ENCODE measurements at regions not wholly inside any gene's neighbourhood (a gene's known extent, or its start where the extent isn't known, plus 50 kb on each side); places are given as distances from the start of the nearest gene placed in this dataset.
A peak's percentile ranks its signal among the peaks of the same experiment; 100 is the strongest.

GRCh38 chr2:30339071-30339470 lies 107.7 kb downstream of the LBH start:
- Histone ChIP-seq H3K27ac (no peak overlapping the region), H3K9me3 (peaks cover 0 to 9% (median 0%) of the 10 kb centered on the region in 3 donors), H3K4me3 (no peak overlapping the region), H3K27me3 (no peaks in the 10 kb centered on the region), H3K4me1 (peaks cover 0 to 17% (median 16%) of the 10 kb centered on the region in 3 donors), H3K36me3 (no peaks in the 10 kb centered on the region)
- intact Hi-C loops (cut with DNase I): no loop called here
- WGBS, 2 donors: 80 to 82% methylated on average over 4 of the region's 4 CpGs
- TF ChIP-seq POLR2A (IDR thresholded peaks at IDR 0.05) (no peak), CTCF (IDR thresholded peaks at IDR 0.05) (no peak)
- DNase-seq: no peak

- Histone ChIP-seq H3K36me3 (no peaks in the 10 kb centered on the region), H3K4me3 (no peak overlapping the region), H3K4me1 (peaks cover 0 to 8% (median 0%) of the 10 kb centered on the region in 3 donors), H3K27me3 (no peaks in the 10 kb centered on the region), H3K27ac (no peak overlapping the region), H3K9me3 (peaks cover 0 to 9% (median 0%) of the 10 kb centered on the region in 3 donors)
- intact Hi-C loops (cut with DNase I): no loop called here
- DNase-seq: no peak
- TF ChIP-seq CTCF (IDR thresholded peaks at IDR 0.05) (no peak), POLR2A (IDR thresholded peaks at IDR 0.05) (no peak)
- 84 to 88% methylated on average over 7 to 8 of the region's 8 CpGs for WGBS, 2 donors
Measured at GRCh38 chr2:30341500-30342267, 105.4 kb upstream of the LCLAT1 start.

- Histone ChIP-seq H3K27ac (peak overlapping the region; percentile 27 to 70 (median 50)), H3K36me3 (no peaks in the 10 kb centered on the region), H3K9me3 (peaks cover 0 to 9% (median 0%) of the 10 kb centered on the region in 3 donors), H3K4me3 (peak overlapping the region in 2 of 4 donors; percentile 6 to 50), H3K27me3 (no peaks in the 10 kb centered on the region), H3K4me1 (peaks cover 0 to 22% (median 0%) of the 10 kb centered on the region in 3 donors)
- intact Hi-C loops (cut with DNase I): no loop called here
- WGBS, 2 donors: 45 to 52% methylated on average over 14 to 17 of the region's 21 CpGs
- no peak for DNase-seq
- TF ChIP-seq CTCF (IDR thresholded peaks at IDR 0.05): no peak
- TF ChIP-seq POLR2A (IDR thresholded peaks at IDR 0.05): no peak
Measured at GRCh38 chr2:30346471-30347169, 100.4 kb upstream of the LCLAT1 start.

DNA sequence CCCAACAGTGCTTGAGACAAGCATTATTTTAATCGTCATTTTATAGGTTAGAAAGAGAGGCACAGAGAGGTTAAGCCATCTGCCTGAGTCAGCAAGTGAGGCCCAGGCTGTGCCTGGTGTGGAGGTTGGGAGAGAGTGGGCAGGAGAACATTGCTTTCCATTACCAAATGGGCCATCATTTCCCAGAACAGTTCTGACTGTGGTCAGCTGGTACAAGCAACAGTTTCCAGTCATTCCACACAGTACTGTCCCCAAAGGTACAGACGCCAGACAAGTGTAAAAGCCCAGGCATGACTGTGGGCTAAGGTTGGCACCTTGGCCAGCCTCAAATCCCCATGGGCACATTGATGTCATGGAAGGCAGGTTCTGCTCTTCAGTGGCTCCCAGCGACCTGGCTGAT lies 98.2 kb upstream of the LCLAT1 start:
- Histone ChIP-seq H3K36me3 (no peaks in the 10 kb centered on the region), H3K27me3 (no peaks in the 10 kb centered on the region), H3K4me1 (peaks cover 0 to 22% (median 0%) of the 10 kb centered on the region in 3 donors), H3K9me3 (peaks cover 0 to under 1% (median 0%) of the 10 kb centered on the region in 3 donors), H3K4me3 (no peak overlapping the region), H3K27ac (peak overlapping the region in 1 of 4 donors; percentile 9)
- WGBS, 2 donors: 75 to 79% methylated on average over 2 of the region's 3 CpGs
- no peak for DNase-seq
- intact Hi-C loops (cut with DNase I): no loop called here
- TF ChIP-seq POLR2A (IDR thresholded peaks at IDR 0.05): no peak
- no peak for TF ChIP-seq CTCF (IDR thresholded peaks at IDR 0.05)

GRCh38 chr2:30349691-30350090 lies 97.4 kb upstream of the LCLAT1 start:
- no peak overlapping the region for H3K4me3 ChIP-seq
- no peak overlapping the region for H3K27ac ChIP-seq
- TF ChIP-seq CTCF (IDR thresholded peaks at IDR 0.05): no peak
- no peak for TF ChIP-seq POLR2A (IDR thresholded peaks at IDR 0.05)
- intact Hi-C loops (cut with DNase I): no loop called here
- no peaks in the 10 kb centered on the region for H3K27me3 ChIP-seq
- DNase-seq: no peak
- 82% methylated on average over 6 to 7 of the region's 7 CpGs for WGBS, 2 donors
- no peaks in the 10 kb centered on the region for H3K9me3 ChIP-seq
- peaks cover 0 to 22% (median 0%) of the 10 kb centered on the region in 3 donors for H3K4me1 ChIP-seq
- H3K36me3 ChIP-seq: no peaks in the 10 kb centered on the region
